Testis (tissue), 2 donors: ENCODE measurements at regions not wholly inside any gene's neighbourhood (a gene's known extent, or its start where the extent isn't known, plus 50 kb on each side); places are given as distances from the start of the nearest gene placed in this dataset.

Experiments used
- POLR2A ChIP-seq: fragments of 450-650 bp; IDR thresholded peaks from one replicate; pipeline ENCODE4 v1.6.1; 2017; ENCODE audit warnings: antibody characterized with exemption, mild to moderate bottlenecking, moderate library complexity
- TF ChIP-seq, protein P1 (sequence below), 3 experiments: fragments of 450-650 bp in 2 of 3; fragments of 200-600 bp in 1 of 3; sonication (generic) in 1 of 3; IDR thresholded peaks; one replicate each; pipeline ENCODE4 v1.5.1; 2016 to 2019; ENCODE audit warnings: antibody characterized with exemption in 3 of 3, mild to moderate bottlenecking in 2 of 3, moderate library complexity in 1 of 3

DNA sequence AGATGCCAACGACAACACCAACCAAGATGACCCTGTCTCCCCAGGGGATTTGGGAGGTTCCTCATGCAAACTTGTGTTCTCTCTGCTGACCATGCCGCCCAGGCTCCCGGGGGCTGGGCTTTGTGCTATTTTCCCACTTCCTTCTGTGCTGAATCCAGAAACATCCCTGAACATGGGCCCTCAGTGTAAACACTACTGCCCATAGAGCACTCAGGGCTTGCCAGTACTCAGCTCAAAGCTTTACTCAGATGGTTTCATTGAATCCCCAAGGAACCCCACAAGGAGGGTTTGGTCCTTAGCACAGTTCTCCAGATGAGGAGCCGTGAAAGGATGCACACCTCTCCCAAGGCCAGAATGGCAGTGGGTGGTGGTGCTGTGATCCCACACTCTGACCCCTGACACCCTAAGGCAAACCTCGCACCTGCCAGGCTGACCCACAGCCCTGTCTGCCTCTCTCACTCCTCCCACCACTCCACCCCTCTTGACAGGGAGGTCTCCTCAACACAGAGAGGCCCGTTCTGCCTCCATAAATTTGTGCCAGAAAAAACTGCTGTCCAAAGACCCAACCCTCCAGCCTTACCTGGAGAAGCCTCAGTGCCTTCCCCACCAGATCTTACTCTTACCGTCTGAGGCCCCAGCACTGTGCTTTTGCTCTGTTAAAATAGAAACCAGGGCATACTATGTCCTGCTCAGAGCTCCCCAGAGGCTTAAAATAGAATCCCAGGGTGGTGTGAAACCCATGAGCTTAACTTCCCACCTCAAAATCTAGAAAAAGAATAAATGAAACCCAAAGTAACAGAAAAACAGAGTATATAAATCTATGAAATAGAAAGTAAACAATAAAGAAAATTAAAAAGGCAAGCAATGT, 283.0 kb upstream of the CDH4 start:
- TF ChIP-seq, protein P1, sequence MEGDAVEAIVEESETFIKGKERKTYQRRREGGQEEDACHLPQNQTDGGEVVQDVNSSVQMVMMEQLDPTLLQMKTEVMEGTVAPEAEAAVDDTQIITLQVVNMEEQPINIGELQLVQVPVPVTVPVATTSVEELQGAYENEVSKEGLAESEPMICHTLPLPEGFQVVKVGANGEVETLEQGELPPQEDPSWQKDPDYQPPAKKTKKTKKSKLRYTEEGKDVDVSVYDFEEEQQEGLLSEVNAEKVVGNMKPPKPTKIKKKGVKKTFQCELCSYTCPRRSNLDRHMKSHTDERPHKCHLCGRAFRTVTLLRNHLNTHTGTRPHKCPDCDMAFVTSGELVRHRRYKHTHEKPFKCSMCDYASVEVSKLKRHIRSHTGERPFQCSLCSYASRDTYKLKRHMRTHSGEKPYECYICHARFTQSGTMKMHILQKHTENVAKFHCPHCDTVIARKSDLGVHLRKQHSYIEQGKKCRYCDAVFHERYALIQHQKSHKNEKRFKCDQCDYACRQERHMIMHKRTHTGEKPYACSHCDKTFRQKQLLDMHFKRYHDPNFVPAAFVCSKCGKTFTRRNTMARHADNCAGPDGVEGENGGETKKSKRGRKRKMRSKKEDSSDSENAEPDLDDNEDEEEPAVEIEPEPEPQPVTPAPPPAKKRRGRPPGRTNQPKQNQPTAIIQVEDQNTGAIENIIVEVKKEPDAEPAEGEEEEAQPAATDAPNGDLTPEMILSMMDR (IDR thresholded peaks at IDR 0.05) = no peak
- no peak for TF ChIP-seq POLR2A
